ENCODE measurements at regions not wholly inside any gene's neighbourhood (a gene's known extent, or its start where the extent isn't known, plus 50 kb on each side); places are given as distances from the start of the nearest gene placed in this dataset.

GRCh38 chr3:5057857-5058324 is 64.2 kb upstream of the ARL8B start:
- no peaks in the 10 kb centered on the region for H3K27me3 ChIP-seq
- no peaks in the 10 kb centered on the region for H3K36me3 ChIP-seq
- peak; percentile 64 for TF ChIP-seq CTCF (IDR thresholded peaks at IDR 0.05)
- H3K9me3 ChIP-seq: no peaks in the 10 kb centered on the region
- peak; percentile 86 for DNase-seq
- no peak overlapping the region for H3K9ac ChIP-seq (ENCODE audit: low read depth in 2 of 2, low read length in 2 of 2)
- no peaks in the 10 kb centered on the region for H3K4me1 ChIP-seq
- intact Hi-C loops (cut with DNase I): loop anchor here (2.0 to 5.0 kb wide), 2 partner anchors 347 to 401 kb away; no protein-coding TSS in a partner anchor
- H3K27ac ChIP-seq: no peak overlapping the region
- H3K4me3 ChIP-seq: no peak overlapping the region

- intact Hi-C loops (cut with DNase I): loop anchor here (2.0 to 5.0 kb wide), 2 partner anchors 348 to 401 kb away; no protein-coding TSS in a partner anchor
- Histone ChIP-seq H3K9me3 (no peaks in the 10 kb centered on the region), H3K36me3 (no peaks in the 10 kb centered on the region), H3K4me1 (no peaks in the 10 kb centered on the region), H3K9ac (ENCODE audit: low read depth in 2 of 2, low read length in 2 of 2) (no peak overlapping the region), H3K27me3 (no peaks in the 10 kb centered on the region), H3K27ac (no peak overlapping the region), H3K4me3 (no peak overlapping the region)
- TF ChIP-seq CTCF (IDR thresholded peaks at IDR 0.05): no peak
- DNase-seq: no peak
Measured at GRCh38 chr3:5058471-5058951, 63.6 kb upstream of the ARL8B start.

GRCh38 chr3:5059782-5060181 is 62.3 kb upstream of the ARL8B start:
- DNase-seq: no peak
- Histone ChIP-seq H3K27ac (no peak overlapping the region), H3K36me3 (no peaks in the 10 kb centered on the region), H3K9me3 (no peaks in the 10 kb centered on the region), H3K4me3 (no peak overlapping the region), H3K4me1 (no peaks in the 10 kb centered on the region), H3K27me3 (no peaks in the 10 kb centered on the region), H3K9ac (ENCODE audit: low read depth in 2 of 2, low read length in 2 of 2) (no peak overlapping the region)
- intact Hi-C loops (cut with DNase I): loop anchor here (2.0 to 5.0 kb wide), 2 partner anchors 349 to 402 kb away; no protein-coding TSS in a partner anchor
- TF ChIP-seq CTCF (IDR thresholded peaks at IDR 0.05): no peak

GRCh38 chr3:5061218-5061569 is 60.9 kb upstream of the ARL8B start:
- H3K9me3 ChIP-seq: no peaks in the 10 kb centered on the region
- intact Hi-C loops (cut with DNase I): no loop called here

GRCh38 chr3:5063724-5064123 is 58.4 kb upstream of the ARL8B start:
- Histone ChIP-seq H3K4me1 (no peaks in the 10 kb centered on the region), H3K36me3 (no peaks in the 10 kb centered on the region), H3K27me3 (no peaks in the 10 kb centered on the region), H3K9ac (ENCODE audit: low read depth in 2 of 2, low read length in 2 of 2) (no peak overlapping the region), H3K9me3 (no peaks in the 10 kb centered on the region), H3K4me3 (no peak overlapping the region), H3K27ac (no peak overlapping the region)
- intact Hi-C loops (cut with DNase I): no loop called here
- no peak for TF ChIP-seq CTCF (IDR thresholded peaks at IDR 0.05)
- DNase-seq: no peak

More at GRCh38 chr3:5061218-5061569, 60.9 kb upstream of the ARL8B start:
- H3K4me1 ChIP-seq: no peaks in the 10 kb centered on the region
- no peak overlapping the region for H3K9ac ChIP-seq (ENCODE audit: low read depth in 2 of 2, low read length in 2 of 2)
- no peaks in the 10 kb centered on the region for H3K36me3 ChIP-seq
- no peak overlapping the region for H3K27ac ChIP-seq
- no peaks in the 10 kb centered on the region for H3K27me3 ChIP-seq
- H3K4me3 ChIP-seq: no peak overlapping the region
- TF ChIP-seq CTCF (IDR thresholded peaks at IDR 0.05): no peak
- DNase-seq: no peak
